ENCODE measurements at regions not wholly inside any gene's neighbourhood (a gene's known extent, or its start where the extent isn't known, plus 50 kb on each side); places are given as distances from the start of the nearest gene placed in this dataset.

DNA sequence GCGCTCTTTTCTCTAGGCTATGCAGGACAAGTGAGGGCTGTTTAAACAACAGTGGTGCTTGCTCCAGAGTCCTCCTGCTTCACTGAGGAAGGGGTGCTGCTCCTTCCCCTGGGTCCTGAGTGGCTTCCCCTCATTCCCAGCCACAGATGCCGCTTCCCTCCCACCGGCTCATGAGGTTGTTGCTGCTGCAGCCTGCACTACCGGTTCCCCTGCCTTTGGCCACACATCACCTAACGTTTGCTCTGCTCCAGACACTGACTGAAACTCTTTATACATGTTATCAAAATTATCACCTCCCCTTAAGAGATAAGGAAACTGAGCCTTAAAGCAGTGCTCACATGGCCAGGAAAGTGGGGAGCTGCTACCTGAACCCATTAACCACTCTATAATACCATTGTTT lies 130.8 kb upstream of the LGALSL start:
- Histone ChIP-seq H3K9ac (ENCODE audit: insufficient read depth, low read length) (no peak overlapping the region), H3K27ac (ENCODE audit: insufficient read depth, low read length) (no peak overlapping the region), H3K36me3 (ENCODE audit: control insufficient read depth, insufficient read depth, low read length) (no peaks in the 10 kb centered on the region), H3K9me3 (ENCODE audit: control insufficient read depth, insufficient read depth, low read depth, low read length) (no peaks in the 10 kb centered on the region), H3K27me3 (ENCODE audit: control insufficient read depth, insufficient read depth, low read length) (peaks cover 16% of the 10 kb centered on the region), H3K4me1 (ENCODE audit: control insufficient read depth, extremely low read depth, insufficient read depth, low read length) (no peaks in the 10 kb centered on the region), H3K4me2 (ENCODE audit: extremely low read depth, insufficient read depth, low read length) (no peak overlapping the region), H3K79me2 (ENCODE audit: control insufficient read depth, insufficient read depth, low read length) (no peaks in the 10 kb centered on the region), H4K20me1 (ENCODE audit: control insufficient read depth, extremely low read depth, insufficient read depth, low read length) (no peaks in the 10 kb centered on the region), H2AFZ (ENCODE audit: low read length) (no peak overlapping the region), H3K4me3 (replicated peaks in 1 of 4; ENCODE audit: control extremely low read depth in 1 of 4, insufficient read depth in 1 of 4, low read depth in 3 of 4, low read length in 4 of 4) (no peak overlapping the region)
- DNase-seq (ENCODE audit: low read depth in 2 of 2) = no peak
- TF ChIP-seq, protein P1, sequence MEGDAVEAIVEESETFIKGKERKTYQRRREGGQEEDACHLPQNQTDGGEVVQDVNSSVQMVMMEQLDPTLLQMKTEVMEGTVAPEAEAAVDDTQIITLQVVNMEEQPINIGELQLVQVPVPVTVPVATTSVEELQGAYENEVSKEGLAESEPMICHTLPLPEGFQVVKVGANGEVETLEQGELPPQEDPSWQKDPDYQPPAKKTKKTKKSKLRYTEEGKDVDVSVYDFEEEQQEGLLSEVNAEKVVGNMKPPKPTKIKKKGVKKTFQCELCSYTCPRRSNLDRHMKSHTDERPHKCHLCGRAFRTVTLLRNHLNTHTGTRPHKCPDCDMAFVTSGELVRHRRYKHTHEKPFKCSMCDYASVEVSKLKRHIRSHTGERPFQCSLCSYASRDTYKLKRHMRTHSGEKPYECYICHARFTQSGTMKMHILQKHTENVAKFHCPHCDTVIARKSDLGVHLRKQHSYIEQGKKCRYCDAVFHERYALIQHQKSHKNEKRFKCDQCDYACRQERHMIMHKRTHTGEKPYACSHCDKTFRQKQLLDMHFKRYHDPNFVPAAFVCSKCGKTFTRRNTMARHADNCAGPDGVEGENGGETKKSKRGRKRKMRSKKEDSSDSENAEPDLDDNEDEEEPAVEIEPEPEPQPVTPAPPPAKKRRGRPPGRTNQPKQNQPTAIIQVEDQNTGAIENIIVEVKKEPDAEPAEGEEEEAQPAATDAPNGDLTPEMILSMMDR (conservative IDR thresholded peaks at IDR 0.05 in 1 of 2, IDR thresholded peaks at IDR 0.05 in 1 of 2; ENCODE audit: low read depth in 1 of 2, low read length in 2 of 2) = no peak
- TF ChIP-seq EZH2 (IDR thresholded peaks at IDR 0.05; ENCODE audit: low read length, missing control alignments) = no peak

DNA sequence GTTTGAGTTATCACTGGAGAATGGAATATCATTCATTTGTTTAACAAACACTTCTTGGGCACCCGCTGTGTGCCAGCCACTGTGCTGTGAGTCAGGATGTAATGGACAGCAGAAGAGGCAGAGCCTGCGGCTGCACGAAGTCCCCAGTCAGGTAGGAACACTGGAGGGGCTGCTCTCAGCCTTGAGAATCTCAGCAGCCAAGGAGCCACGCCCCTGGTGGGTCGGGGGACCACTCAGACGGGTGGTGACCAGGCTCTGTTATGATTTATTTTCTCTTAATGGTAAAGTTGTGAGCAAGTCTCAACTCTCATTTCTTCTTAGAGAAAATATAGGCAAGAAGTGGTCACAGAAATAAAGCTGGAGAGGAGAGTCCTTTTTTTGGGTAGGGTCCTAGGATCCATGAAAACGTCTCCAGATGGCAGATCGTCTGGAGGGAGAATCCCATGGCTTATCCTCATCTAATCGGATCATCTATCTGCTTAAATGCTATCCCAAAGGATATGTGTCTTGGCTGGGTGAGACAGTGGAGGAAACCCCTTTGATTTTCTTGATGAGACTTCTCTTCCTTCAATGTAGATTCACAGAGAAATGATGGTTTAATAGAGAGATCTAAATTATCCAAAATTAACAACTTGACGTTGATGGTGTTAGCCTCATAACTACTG lies 129.1 kb upstream of the LGALSL start:
- DNase-seq (ENCODE audit: low read depth in 2 of 2) = no peak
- H3K27me3 ChIP-seq (ENCODE audit: control insufficient read depth, insufficient read depth, low read length) = peaks cover 16% of the 10 kb centered on the region

DNA sequence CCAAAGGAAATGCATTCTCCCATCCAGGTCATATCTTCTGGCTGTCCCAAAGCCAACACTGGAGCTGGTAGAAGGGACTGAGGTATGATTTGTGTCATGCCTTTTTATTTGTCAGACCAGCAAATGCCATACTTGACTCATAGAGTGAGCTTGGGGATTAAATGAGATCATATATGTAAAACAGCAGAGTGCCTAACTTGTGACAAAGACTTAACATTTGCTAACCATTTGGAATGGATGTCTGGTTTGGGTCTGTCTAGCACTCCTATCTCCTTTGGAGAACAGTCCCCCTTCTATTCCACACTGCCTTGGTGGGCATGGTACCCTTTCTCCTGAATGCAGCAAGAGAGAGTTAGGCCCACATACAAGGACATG lies 128.5 kb upstream of the LGALSL start:
- H3K27ac ChIP-seq (ENCODE audit: insufficient read depth, low read length) = no peak overlapping the region
- H3K4me2 ChIP-seq (ENCODE audit: extremely low read depth, insufficient read depth, low read length) = no peak overlapping the region
- no peak overlapping the region for H3K9ac ChIP-seq (ENCODE audit: insufficient read depth, low read length)
- H2AFZ ChIP-seq (ENCODE audit: low read length) = no peak overlapping the region
- peaks cover 7% of the 10 kb centered on the region for H3K4me1 ChIP-seq (ENCODE audit: control insufficient read depth, extremely low read depth, insufficient read depth, low read length)
- TF ChIP-seq EZH2 (IDR thresholded peaks at IDR 0.05; ENCODE audit: low read length, missing control alignments) = no peak
- peaks cover 16% of the 10 kb centered on the region for H3K27me3 ChIP-seq (ENCODE audit: control insufficient read depth, insufficient read depth, low read length)
- H3K79me2 ChIP-seq (ENCODE audit: control insufficient read depth, insufficient read depth, low read length) = no peaks in the 10 kb centered on the region
- H3K4me3 ChIP-seq (replicated peaks in 1 of 4; ENCODE audit: control extremely low read depth in 1 of 4, insufficient read depth in 1 of 4, low read depth in 3 of 4, low read length in 4 of 4) = no peak overlapping the region
- no peaks in the 10 kb centered on the region for H4K20me1 ChIP-seq (ENCODE audit: control insufficient read depth, extremely low read depth, insufficient read depth, low read length)
- peak in 1 of 2 donors; percentile 13 for DNase-seq (ENCODE audit: low read depth in 2 of 2)
- H3K9me3 ChIP-seq (ENCODE audit: control insufficient read depth, insufficient read depth, low read depth, low read length) = no peaks in the 10 kb centered on the region
- H3K36me3 ChIP-seq (ENCODE audit: control insufficient read depth, insufficient read depth, low read length) = no peaks in the 10 kb centered on the region

More for the DNA sequence above, 129.1 kb upstream of the LGALSL start:
- no peak overlapping the region for H3K27ac ChIP-seq (ENCODE audit: insufficient read depth, low read length)
- H3K4me1 ChIP-seq (ENCODE audit: control insufficient read depth, extremely low read depth, insufficient read depth, low read length) = peaks cover 1% of the 10 kb centered on the region
- no peak overlapping the region for H3K4me2 ChIP-seq (ENCODE audit: extremely low read depth, insufficient read depth, low read length)
- no peak overlapping the region for H2AFZ ChIP-seq (ENCODE audit: low read length)
- no peak overlapping the region for H3K4me3 ChIP-seq (replicated peaks in 1 of 4; ENCODE audit: control extremely low read depth in 1 of 4, insufficient read depth in 1 of 4, low read depth in 3 of 4, low read length in 4 of 4)
- no peak overlapping the region for H3K9ac ChIP-seq (ENCODE audit: insufficient read depth, low read length)
- no peaks in the 10 kb centered on the region for H3K36me3 ChIP-seq (ENCODE audit: control insufficient read depth, insufficient read depth, low read length)
- no peaks in the 10 kb centered on the region for H4K20me1 ChIP-seq (ENCODE audit: control insufficient read depth, extremely low read depth, insufficient read depth, low read length)
- TF ChIP-seq, protein P1 (conservative IDR thresholded peaks at IDR 0.05 in 1 of 2, IDR thresholded peaks at IDR 0.05 in 1 of 2; ENCODE audit: low read depth in 1 of 2, low read length in 2 of 2) = no peak
- no peak for TF ChIP-seq EZH2 (IDR thresholded peaks at IDR 0.05; ENCODE audit: low read length, missing control alignments)
- no peaks in the 10 kb centered on the region for H3K79me2 ChIP-seq (ENCODE audit: control insufficient read depth, insufficient read depth, low read length)
- H3K9me3 ChIP-seq (ENCODE audit: control insufficient read depth, insufficient read depth, low read depth, low read length) = no peaks in the 10 kb centered on the region

All from fibroblast of lung (primary cell).